AG04449 (cell line): ENCODE measurements at regions not wholly inside any gene's neighbourhood (a gene's known extent, or its start where the extent isn't known, plus 50 kb on each side); places are given as distances from the start of the nearest gene placed in this dataset.

Experiments used
- CTCF ChIA-PET: fragments of 350-600 bp; formaldehyde crosslinking; extraction: SDS; loops from one replicate; lab custom pipeline; 2021; ENCODE audit warnings: antibody characterized with exemption; lab: Yijun Ruan, JAX
- POLR2A ChIA-PET: fragments of 400-600, 350-600 bp; formaldehyde crosslinking; extraction: SDS; loops from one replicate; lab custom pipeline; 2020; ENCODE audit warnings: antibody characterized with exemption, inconsistent platforms; lab: Yijun Ruan, JAX
- DNase-seq: peaks from one replicate; pipeline ENCODE4 v3.0.0-alpha.2; 2010; ENCODE audit warnings: low read depth, low spot score
- H3K4me3 ChIP-seq: 2 replicates; pipeline ENCODE4 v1.5.1; 2011; ENCODE audit warnings: low read depth, mild to moderate bottlenecking, control low read depth, low read length
- TF ChIP-seq, protein P1 (sequence below): IDR thresholded peaks from one replicate; pipeline ENCODE4 v1.5.1; 2011; ENCODE audit warnings: mild to moderate bottlenecking, moderate library complexity, low read length, control low read depth, inconsistent platforms; ENCODE audit not compliant: insufficient read depth; ENCODE audit errors: missing control alignments

DNA sequence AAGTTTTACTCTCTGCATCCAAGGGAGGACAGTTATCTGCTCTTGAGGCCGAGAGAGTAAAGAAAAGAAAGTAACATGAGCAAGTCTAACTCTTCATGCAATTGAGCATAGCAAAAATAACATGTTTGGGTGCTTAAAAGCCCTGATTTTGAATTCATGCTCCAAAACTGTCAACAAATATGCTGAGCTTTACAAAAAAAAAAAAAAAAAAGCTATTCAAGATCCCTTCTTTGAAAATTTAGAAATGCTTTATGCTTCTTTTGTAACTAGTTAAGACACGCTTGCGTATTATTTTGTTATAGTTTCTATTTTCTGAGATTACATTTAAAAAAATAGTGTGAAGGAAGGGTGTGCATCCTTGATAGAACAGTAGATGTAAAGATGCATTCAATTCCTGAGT is 1733.0 kb downstream of the MRPL39 start:
- no peak overlapping the region for H3K4me3 ChIP-seq
- ChIA-PET CTCF (no interaction called here), POLR2A (no interaction called here)
- TF ChIP-seq, protein P1, sequence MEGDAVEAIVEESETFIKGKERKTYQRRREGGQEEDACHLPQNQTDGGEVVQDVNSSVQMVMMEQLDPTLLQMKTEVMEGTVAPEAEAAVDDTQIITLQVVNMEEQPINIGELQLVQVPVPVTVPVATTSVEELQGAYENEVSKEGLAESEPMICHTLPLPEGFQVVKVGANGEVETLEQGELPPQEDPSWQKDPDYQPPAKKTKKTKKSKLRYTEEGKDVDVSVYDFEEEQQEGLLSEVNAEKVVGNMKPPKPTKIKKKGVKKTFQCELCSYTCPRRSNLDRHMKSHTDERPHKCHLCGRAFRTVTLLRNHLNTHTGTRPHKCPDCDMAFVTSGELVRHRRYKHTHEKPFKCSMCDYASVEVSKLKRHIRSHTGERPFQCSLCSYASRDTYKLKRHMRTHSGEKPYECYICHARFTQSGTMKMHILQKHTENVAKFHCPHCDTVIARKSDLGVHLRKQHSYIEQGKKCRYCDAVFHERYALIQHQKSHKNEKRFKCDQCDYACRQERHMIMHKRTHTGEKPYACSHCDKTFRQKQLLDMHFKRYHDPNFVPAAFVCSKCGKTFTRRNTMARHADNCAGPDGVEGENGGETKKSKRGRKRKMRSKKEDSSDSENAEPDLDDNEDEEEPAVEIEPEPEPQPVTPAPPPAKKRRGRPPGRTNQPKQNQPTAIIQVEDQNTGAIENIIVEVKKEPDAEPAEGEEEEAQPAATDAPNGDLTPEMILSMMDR = no peak
- DNase-seq = no peak

- DNase-seq = no peak
- ChIA-PET POLR2A (no interaction called here), CTCF (interaction anchor here (1.3 kb wide), 1 partner anchor 8 kb away, joined by 4 read pairs; no protein-coding TSS in a partner anchor)
- TF ChIP-seq, protein P1 = no peak
- H3K4me3 ChIP-seq = no peak overlapping the region
Measured at GRCh38 chr21:23861911-23862504, 1745.3 kb downstream of the MRPL39 start.

DNA sequence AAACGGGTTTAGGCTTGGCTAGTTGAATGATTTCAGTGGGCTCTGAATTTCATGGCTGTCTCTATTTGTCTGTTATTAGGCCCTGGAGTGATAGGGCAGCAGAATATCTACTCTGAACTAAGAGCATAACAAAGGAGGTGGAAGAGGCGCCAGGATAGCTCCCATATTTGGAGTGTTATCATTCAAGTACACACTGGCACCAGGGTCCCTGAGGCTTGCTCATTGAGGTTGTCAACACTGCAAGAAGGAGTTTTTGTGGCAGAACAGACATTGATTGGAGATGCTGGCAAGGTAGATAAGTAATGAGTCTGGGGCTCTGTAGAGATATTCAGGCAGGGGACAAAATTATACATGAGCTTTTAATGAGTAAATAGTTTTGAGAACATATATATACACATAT is 1748.4 kb downstream of the MRPL39 start:
- ChIA-PET POLR2A (no interaction called here), CTCF (no interaction called here)
- TF ChIP-seq, protein P1 = no peak
- DNase-seq = no peak
- H3K4me3 ChIP-seq = no peak overlapping the region

DNA sequence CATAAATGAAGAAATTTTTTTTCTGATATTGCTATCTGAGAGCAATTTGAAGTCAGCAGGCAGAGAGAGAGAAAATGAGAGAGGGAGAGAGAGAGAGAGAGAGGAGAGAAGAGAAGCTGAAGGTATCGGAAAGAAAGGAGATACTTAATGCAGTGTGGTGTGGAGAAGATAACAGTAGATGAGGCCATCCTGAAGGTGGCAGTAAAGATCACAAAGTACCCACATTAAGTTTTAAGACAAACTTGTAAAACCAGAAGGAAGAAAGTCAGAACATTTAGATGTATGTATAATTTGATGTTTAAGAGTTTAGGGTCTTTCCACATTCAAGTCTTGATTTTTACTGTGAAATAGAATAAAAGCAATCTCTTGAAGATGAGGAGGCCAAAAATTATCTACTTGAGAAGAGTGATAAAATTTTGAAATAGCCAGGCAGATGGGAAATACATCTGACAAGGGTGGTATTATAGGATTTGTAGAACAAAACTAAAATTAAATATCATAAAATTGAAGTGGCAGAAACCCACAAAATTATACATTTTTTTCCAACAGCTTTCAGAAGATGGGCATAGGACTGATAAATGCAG is 1753.4 kb downstream of the MRPL39 start:
- DNase-seq = no peak
- ChIA-PET POLR2A (no interaction called here), CTCF (interaction anchor here (0.8 to 4.8 kb wide), 10 partner anchors 8 to 1532 kb away, joined by 3 to 23 read pairs (median 4); no protein-coding TSS in a partner anchor)
- TF ChIP-seq, protein P1 = peak; percentile 41
- H3K4me3 ChIP-seq = no peak overlapping the region

DNA sequence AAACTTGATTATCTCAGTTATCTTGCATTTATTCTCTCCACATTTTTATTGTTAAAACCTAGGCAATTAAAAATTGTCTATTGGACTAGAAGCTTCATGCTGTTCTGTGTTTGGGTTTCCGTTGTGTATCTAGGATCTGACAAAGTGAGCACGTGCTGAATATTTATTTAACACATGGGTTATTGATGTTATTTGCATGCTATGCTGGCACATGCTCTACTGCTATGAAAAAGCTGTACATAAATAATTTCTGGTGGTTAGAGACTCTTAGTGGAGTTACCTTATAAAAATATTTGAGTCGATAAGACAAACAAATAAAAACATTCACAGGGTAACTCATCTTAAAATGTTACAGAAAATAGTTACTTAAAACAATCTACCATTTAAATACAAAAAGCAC is 1769.7 kb downstream of the MRPL39 start:
- CTCF ChIA-PET = no interaction called here
- POLR2A ChIA-PET = no interaction called here

DNA sequence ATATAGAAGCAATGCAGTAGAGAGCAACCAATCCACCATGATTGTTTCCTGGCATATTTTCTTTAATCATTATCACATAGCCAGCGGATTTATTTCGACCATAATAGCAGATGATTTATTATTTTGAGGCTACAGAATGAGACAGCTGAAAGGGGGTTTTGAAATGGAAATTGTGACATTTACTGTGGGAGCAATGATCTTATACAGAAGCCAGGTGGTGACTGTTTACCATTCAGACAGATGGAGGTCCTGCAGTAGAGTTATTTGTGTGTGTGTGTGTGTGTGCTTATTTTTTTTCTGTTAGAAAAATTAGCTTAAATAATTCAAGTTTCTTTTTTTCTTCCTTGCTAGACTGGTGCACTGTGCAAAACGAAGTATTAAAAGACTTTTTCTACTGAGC is 1784.5 kb downstream of the MRPL39 start:
- ChIA-PET CTCF (no interaction called here), POLR2A (no interaction called here)
- DNase-seq = no peak
- no peak overlapping the region for H3K4me3 ChIP-seq
- TF ChIP-seq, protein P1 = no peak

More for the DNA sequence above, 1769.7 kb downstream of the MRPL39 start:
- DNase-seq = no peak
- no peak overlapping the region for H3K4me3 ChIP-seq
- TF ChIP-seq, protein P1 = no peak
